ENCODE measurements at regions not wholly inside any gene's neighbourhood (a gene's known extent, or its start where the extent isn't known, plus 50 kb on each side); places are given as distances from the start of the nearest gene placed in this dataset.

GRCh38 chr5:92730486-92730885 is 850.5 kb downstream of the NR2F1-AS1 start:
- no peak overlapping the region for H3K27ac ChIP-seq
- no peaks in the 10 kb centered on the region for H3K27me3 ChIP-seq
- H3K9me3 ChIP-seq, result no peaks in the 10 kb centered on the region
- no peaks in the 10 kb centered on the region for H3K4me1 ChIP-seq
- 62 to 71% methylated on average over 1 of the region's 1 CpG for WGBS, 2 donors
- H3K36me3 ChIP-seq, result no peaks in the 10 kb centered on the region
- TF ChIP-seq CTCF (IDR thresholded peaks at IDR 0.05) (no peak), POLR2A (IDR thresholded peaks at IDR 0.05) (no peak)
- no peak for DNase-seq
- intact Hi-C loops (cut with DNase I), result no loop called here
- H3K4me3 ChIP-seq, result no peak overlapping the region

- H3K4me3 ChIP-seq, result no peak overlapping the region
- no peaks in the 10 kb centered on the region for H3K36me3 ChIP-seq
- no peak for TF ChIP-seq POLR2A (IDR thresholded peaks at IDR 0.05)
- no peak for TF ChIP-seq CTCF (IDR thresholded peaks at IDR 0.05)
- no peaks in the 10 kb centered on the region for H3K9me3 ChIP-seq
- H3K4me1 ChIP-seq, result no peaks in the 10 kb centered on the region
- DNase-seq, result no peak
- H3K27me3 ChIP-seq, result no peaks in the 10 kb centered on the region
- WGBS, 2 donors, result 71 to 75% methylated on average over 2 to 3 of the region's 5 CpGs
- intact Hi-C loops (cut with DNase I), result no loop called here
- no peak overlapping the region for H3K27ac ChIP-seq
Observed at GRCh38 chr5:92729088-92729487, 851.9 kb downstream of the NR2F1-AS1 start.

DNA sequence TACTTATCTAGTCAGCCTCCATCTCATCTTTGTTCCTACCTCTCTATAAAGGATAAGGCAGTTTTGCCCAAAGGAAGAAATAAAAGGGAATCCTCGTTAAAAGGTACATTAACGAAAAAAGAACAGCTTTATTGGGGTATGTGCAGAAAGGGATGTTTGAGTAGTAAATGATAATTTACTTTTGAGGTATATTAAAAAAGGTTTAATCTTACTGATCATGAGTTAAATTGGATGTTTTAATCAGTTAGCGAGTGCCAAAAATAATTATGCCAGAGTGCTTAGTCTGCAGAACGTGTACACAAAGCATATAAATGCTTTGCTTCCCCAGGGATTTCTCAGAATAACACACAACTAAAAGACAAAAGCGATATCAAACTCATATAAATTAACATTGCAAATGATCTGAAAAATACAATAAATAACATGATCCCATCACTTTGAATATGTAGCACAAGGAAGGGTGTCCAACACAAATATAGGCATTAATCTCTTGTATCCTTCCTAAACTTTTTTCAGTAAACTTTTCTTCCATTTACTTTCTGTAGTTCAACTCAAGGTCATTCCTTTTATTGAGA is 865.0 kb downstream of the NR2F1-AS1 start:
- Histone ChIP-seq H3K27me3 (no peaks in the 10 kb centered on the region), H3K36me3 (no peaks in the 10 kb centered on the region), H3K9me3 (no peaks in the 10 kb centered on the region), H3K4me1 (no peaks in the 10 kb centered on the region), H3K4me3 (no peak overlapping the region), H3K27ac (no peak overlapping the region)
- DNase-seq, result no peak
- 42 to 43% methylated on average over 5 of the region's 5 CpGs for WGBS, 2 donors
- intact Hi-C loops (cut with DNase I), result no loop called here
- no peak for TF ChIP-seq CTCF (IDR thresholded peaks at IDR 0.05)
- TF ChIP-seq POLR2A (IDR thresholded peaks at IDR 0.05), result no peak

- no peaks in the 10 kb centered on the region for H3K9me3 ChIP-seq
- WGBS, 2 donors, result 33 to 55% methylated on average over 1 of the region's 1 CpG
- intact Hi-C loops (cut with DNase I), result no loop called here
- no peak overlapping the region for H3K27ac ChIP-seq
- no peaks in the 10 kb centered on the region for H3K36me3 ChIP-seq
- no peaks in the 10 kb centered on the region for H3K27me3 ChIP-seq
- H3K4me3 ChIP-seq, result no peak overlapping the region
- TF ChIP-seq CTCF (IDR thresholded peaks at IDR 0.05) (no peak), POLR2A (IDR thresholded peaks at IDR 0.05) (no peak)
- no peak for DNase-seq
- no peaks in the 10 kb centered on the region for H3K4me1 ChIP-seq
Observed at GRCh38 chr5:92713826-92714225, 867.2 kb downstream of the NR2F1-AS1 start.

GRCh38 chr5:92713335-92713743 is 867.7 kb downstream of the NR2F1-AS1 start:
- Histone ChIP-seq H3K27me3 (no peaks in the 10 kb centered on the region), H3K27ac (no peak overlapping the region), H3K4me3 (no peak overlapping the region), H3K36me3 (no peaks in the 10 kb centered on the region), H3K9me3 (no peaks in the 10 kb centered on the region), H3K4me1 (no peaks in the 10 kb centered on the region)
- WGBS, 2 donors, result 52 to 62% methylated on average over 8 of the region's 8 CpGs
- intact Hi-C loops (cut with DNase I), result no loop called here
- no peak for DNase-seq
- TF ChIP-seq POLR2A (IDR thresholded peaks at IDR 0.05), result no peak
- TF ChIP-seq CTCF (IDR thresholded peaks at IDR 0.05), result no peak
